Upper lobe of left lung (tissue), 6 donors: ENCODE measurements at regions not wholly inside any gene's neighbourhood (a gene's known extent, or its start where the extent isn't known, plus 50 kb on each side); places are given as distances from the start of the nearest gene placed in this dataset.

Experiments
- ATAC-seq, 2 donors: fragments of 200-7000 bp; cut with Tn5 transposase; one replicate each; pipeline ENCODE4 v1.9.1; 2022; ENCODE audit warnings: mild to moderate bottlenecking in 2 of 2, moderate library complexity in 2 of 2; ENCODE audit not compliant: low FRiP score in 2 of 2
- DNase-seq, 2 donors: peaks; one replicate each; pipeline ENCODE4 v3.0.0-alpha.2; 2019 to 2020
- H3K27ac ChIP-seq, 4 donors: fragments of 200-600 bp; sonication (generic); one replicate each; pipeline ENCODE4 v1.5.1; 2016 to 2019
- H3K27me3 ChIP-seq, 4 donors: fragments of 200-600 bp; sonication (generic); one replicate each; pipeline ENCODE4 v1.5.1; 2017 to 2019
- H3K36me3 ChIP-seq, 4 donors: fragments of 200-600 bp; sonication (generic); one replicate each; pipeline ENCODE4 v1.5.1; 2016 to 2019
- H3K4me1 ChIP-seq, 4 donors: fragments of 200-600 bp; sonication (generic); one replicate each; pipeline ENCODE4 v1.5.1; 2018 to 2019
- H3K4me3 ChIP-seq, 4 donors: fragments of 200-600 bp; sonication (generic); one replicate each; pipeline ENCODE4 v1.5.1; 2017 to 2019; ENCODE audit warnings: mild to moderate bottlenecking in 2 of 4, moderate library complexity in 1 of 4
- H3K9me3 ChIP-seq, 4 donors: fragments of 200-600 bp; sonication (generic); one replicate each; pipeline ENCODE4 v1.5.1; 2018 to 2019
- CTCF ChIP-seq, 6 experiments: fragments of 450-650 bp in 4 of 6; fragments of 200-600 bp in 2 of 6; sonication (generic) in 2 of 6; IDR thresholded peaks; one replicate each; pipeline ENCODE4 v1.5.1; 2016 to 2019; ENCODE audit warnings: antibody characterized with exemption in 6 of 6
- EP300 ChIP-seq, 4 donors: sonication (generic); formaldehyde crosslinking; IDR thresholded peaks; one replicate each; pipeline ENCODE4 v1.5.1; 2017; ENCODE audit warnings: antibody characterized with exemption in 4 of 4, control low read depth in 2 of 4
- POLR2A ChIP-seq, 4 donors: fragments of 450-650 bp; IDR thresholded peaks; one replicate each; pipeline ENCODE4 v1.5.1; 2016 to 2017; ENCODE audit warnings: antibody characterized with exemption in 4 of 4, mild to moderate bottlenecking in 2 of 4
- POLR2AphosphoS5 ChIP-seq, 2 donors: sonication (generic); formaldehyde crosslinking; IDR thresholded peaks; one replicate each; pipeline ENCODE4 v1.5.1; 2017; ENCODE audit warnings: antibody characterized with exemption in 2 of 2
- WGBS, 2 donors: methylation state at CpG; one replicate each; pipeline ENCODE4 v1.1.5; 2017 to 2018; 5-methylcytosine and 5-hydroxymethylcytosine counted together
- donor health status: DM: no; HTN: no; CAD: no; lungs with moderate emphysema.
- donor health status: DM: no; HTN: yes; CAD: no; lungs with severe emphysema.

GRCh38 chr18:28334516-28334915, 157.6 kb upstream of the CDH2 start:
- Histone ChIP-seq H3K4me3 (no peak overlapping the region), H3K36me3 (no peaks in the 10 kb centered on the region), H3K27me3 (no peaks in the 10 kb centered on the region), H3K27ac (no peak overlapping the region), H3K9me3 (no peaks in the 10 kb centered on the region), H3K4me1 (no peaks in the 10 kb centered on the region)
- TF ChIP-seq EP300 (IDR thresholded peaks at IDR 0.05) (no peak), POLR2A (IDR thresholded peaks at IDR 0.05) (no peak), CTCF (IDR thresholded peaks at IDR 0.05) (no peak), POLR2AphosphoS5 (IDR thresholded peaks at IDR 0.05) (no peak)
- no peak for ATAC-seq
- 39 to 44% methylated on average over 1 of the region's 1 CpG for WGBS, 2 donors
- no peak for DNase-seq

GRCh38 chr18:28332071-28332470, 155.1 kb upstream of the CDH2 start:
- Histone ChIP-seq H3K4me1 (no peaks in the 10 kb centered on the region), H3K4me3 (no peak overlapping the region), H3K27me3 (no peaks in the 10 kb centered on the region), H3K9me3 (no peaks in the 10 kb centered on the region), H3K36me3 (no peaks in the 10 kb centered on the region), H3K27ac (no peak overlapping the region)
- TF ChIP-seq POLR2A (IDR thresholded peaks at IDR 0.05), result no peak
- TF ChIP-seq EP300 (IDR thresholded peaks at IDR 0.05), result no peak
- no peak for TF ChIP-seq POLR2AphosphoS5 (IDR thresholded peaks at IDR 0.05)
- TF ChIP-seq CTCF (IDR thresholded peaks at IDR 0.05), result no peak
- WGBS, 2 donors, result 61 to 67% methylated on average over 3 of the region's 3 CpGs
- no peak for DNase-seq
- ATAC-seq, result no peak

GRCh38 chr18:28331551-28331950, 154.6 kb upstream of the CDH2 start:
- ATAC-seq, result no peak
- WGBS, 2 donors, result 78 to 83% methylated on average over 4 of the region's 4 CpGs
- Histone ChIP-seq H3K27ac (no peak overlapping the region), H3K36me3 (no peaks in the 10 kb centered on the region), H3K9me3 (no peaks in the 10 kb centered on the region), H3K4me1 (no peaks in the 10 kb centered on the region), H3K27me3 (no peaks in the 10 kb centered on the region), H3K4me3 (no peak overlapping the region)
- TF ChIP-seq EP300 (IDR thresholded peaks at IDR 0.05), result no peak
- DNase-seq, result no peak

- H3K4me1 ChIP-seq, result no peaks in the 10 kb centered on the region
- no peaks in the 10 kb centered on the region for H3K9me3 ChIP-seq
- no peaks in the 10 kb centered on the region for H3K27me3 ChIP-seq
- no peak overlapping the region for H3K27ac ChIP-seq
- DNase-seq (no peak), ATAC-seq (no peak)
- H3K36me3 ChIP-seq, result no peaks in the 10 kb centered on the region
- H3K4me3 ChIP-seq, result no peak overlapping the region
- TF ChIP-seq POLR2A (IDR thresholded peaks at IDR 0.05), result no peak
- WGBS, 2 donors, result 60 to 64% methylated on average over 3 of the region's 3 CpGs
Observed at GRCh38 chr18:28313602-28314001, 136.7 kb upstream of the CDH2 start.

GRCh38 chr18:28288784-28289183, 111.9 kb upstream of the CDH2 start:
- no peak for TF ChIP-seq POLR2AphosphoS5 (IDR thresholded peaks at IDR 0.05)
- no peak for TF ChIP-seq CTCF (IDR thresholded peaks at IDR 0.05)
- no peak for TF ChIP-seq POLR2A (IDR thresholded peaks at IDR 0.05)
- TF ChIP-seq EP300 (IDR thresholded peaks at IDR 0.05), result no peak
- WGBS, 2 donors, result 75 to 77% methylated on average over 5 of the region's 5 CpGs
- Histone ChIP-seq H3K4me3 (no peak overlapping the region), H3K27ac (no peak overlapping the region), H3K36me3 (no peaks in the 10 kb centered on the region), H3K4me1 (no peaks in the 10 kb centered on the region), H3K9me3 (no peaks in the 10 kb centered on the region), H3K27me3 (no peaks in the 10 kb centered on the region)
- no peak for DNase-seq
- ATAC-seq, result no peak

- no peaks in the 10 kb centered on the region for H3K4me1 ChIP-seq
- DNase-seq (no peak), ATAC-seq (no peak)
- no peaks in the 10 kb centered on the region for H3K9me3 ChIP-seq
- H3K27ac ChIP-seq, result no peak overlapping the region
- no peak overlapping the region for H3K4me3 ChIP-seq
- no peaks in the 10 kb centered on the region for H3K36me3 ChIP-seq
- TF ChIP-seq EP300 (IDR thresholded peaks at IDR 0.05), result no peak
- TF ChIP-seq POLR2A (IDR thresholded peaks at IDR 0.05), result no peak
- no peaks in the 10 kb centered on the region for H3K27me3 ChIP-seq
Observed at GRCh38 chr18:28287146-28287545, 110.2 kb upstream of the CDH2 start.
